GM21825 (cell line): ENCODE measurements at regions not wholly inside any gene's neighbourhood (a gene's known extent, or its start where the extent isn't known, plus 50 kb on each side); places are given as distances from the start of the nearest gene placed in this dataset.
A peak's percentile ranks its signal among the peaks of the same experiment; 100 is the strongest.

Experiments
- ATAC-seq: cut with Tn5 transposase; IDR thresholded peaks from one replicate; pipeline ENCODE4 v1.9.1; 2021; ENCODE audit warnings: mild to moderate bottlenecking, moderate library complexity; ENCODE audit not compliant: unreplicated experiment

DNA sequence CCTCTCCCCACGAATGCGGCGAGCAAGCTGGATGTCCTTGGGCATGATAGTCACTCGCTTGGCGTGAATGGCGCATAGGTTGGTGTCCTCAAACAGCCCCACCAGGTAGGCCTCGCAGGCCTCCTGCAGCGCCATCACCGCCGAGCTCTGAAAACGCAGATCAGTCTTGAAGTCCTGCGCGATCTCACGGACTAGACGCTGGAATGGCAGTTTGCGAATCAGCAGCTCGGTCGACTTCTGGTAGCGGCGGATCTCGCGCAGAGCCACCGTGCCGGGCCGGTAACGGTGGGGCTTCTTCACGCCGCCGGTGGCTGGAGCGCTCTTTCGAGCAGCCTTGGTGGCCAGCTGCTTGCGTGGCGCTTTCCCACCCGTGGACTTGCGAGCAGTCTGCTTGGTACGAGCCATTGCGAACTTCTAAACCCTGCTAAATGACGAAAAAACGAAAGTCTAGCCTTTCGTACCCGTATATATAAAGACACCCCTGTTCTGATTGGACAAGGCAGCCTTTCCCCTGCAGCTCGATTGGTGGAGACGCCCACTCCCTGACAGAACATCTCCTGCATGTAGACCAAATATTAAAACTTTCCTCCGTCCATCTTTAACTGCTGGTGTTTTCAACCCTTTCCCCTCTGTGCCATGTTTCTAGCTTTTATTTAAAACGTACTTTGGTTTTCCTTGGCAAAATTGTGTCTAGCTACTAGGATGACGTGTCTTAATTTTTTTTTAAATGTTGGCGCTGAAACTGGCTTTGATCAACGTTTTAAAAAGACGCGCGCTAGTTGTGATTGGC is 109.8 kb downstream of the HFE start:
- ATAC-seq, result no peak

GRCh38 chr6:26197636-26197932 is 110.4 kb downstream of the HFE start:
- no peak for ATAC-seq

DNA sequence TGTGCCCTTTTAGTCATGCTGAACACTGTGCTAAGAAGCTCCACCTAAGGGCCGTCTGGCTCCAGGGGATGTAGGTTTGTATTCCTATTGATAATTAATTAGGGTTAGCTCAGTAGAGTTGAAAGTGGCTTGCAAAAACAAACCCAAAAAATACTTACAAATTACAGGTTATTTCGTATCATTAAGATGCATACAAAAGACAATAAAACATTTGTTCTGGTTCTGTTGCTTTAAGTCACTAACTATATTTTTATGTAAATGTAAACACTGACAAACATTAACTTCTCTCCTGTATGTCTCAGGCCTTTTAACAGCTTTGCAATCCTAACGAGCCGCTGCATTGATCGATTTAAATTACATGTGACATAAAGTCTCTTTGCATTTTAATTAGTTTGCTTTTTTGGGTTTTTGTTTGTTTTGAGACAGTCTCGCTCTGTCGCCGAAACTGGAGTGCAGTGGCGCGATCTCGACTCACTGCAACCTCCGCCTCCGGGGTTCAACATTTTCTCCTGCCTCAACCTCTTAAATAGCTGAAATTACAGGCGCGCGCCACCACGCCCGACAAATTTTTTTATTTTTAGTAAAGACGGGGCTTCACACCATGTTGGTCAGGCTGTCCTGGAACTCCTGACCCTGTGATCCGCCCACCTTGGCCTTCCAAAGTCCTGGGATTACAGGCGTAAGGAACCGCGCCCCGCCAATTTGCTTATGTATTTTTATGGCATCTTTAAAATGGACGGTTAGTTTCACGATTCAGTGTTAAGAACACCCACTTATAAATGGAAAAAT is 110.9 kb downstream of the HFE start:
- ATAC-seq, result no peak

DNA sequence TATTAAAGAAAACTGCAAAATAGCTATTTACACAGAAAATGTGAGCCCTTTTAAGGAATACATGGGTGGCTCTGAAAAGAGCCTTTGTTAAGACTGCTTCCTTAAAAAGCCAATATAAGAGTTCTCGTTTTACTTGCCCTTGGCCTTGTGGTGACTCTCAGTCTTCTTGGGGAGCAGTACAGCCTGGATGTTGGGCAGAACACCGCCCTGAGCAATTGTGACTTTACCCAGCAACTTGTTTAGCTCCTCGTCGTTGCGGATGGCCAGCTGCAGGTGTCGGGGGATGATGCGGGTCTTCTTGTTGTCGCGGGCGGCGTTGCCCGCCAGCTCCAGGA is 111.5 kb downstream of the HFE start:
- ATAC-seq, result peak; percentile 2

DNA sequence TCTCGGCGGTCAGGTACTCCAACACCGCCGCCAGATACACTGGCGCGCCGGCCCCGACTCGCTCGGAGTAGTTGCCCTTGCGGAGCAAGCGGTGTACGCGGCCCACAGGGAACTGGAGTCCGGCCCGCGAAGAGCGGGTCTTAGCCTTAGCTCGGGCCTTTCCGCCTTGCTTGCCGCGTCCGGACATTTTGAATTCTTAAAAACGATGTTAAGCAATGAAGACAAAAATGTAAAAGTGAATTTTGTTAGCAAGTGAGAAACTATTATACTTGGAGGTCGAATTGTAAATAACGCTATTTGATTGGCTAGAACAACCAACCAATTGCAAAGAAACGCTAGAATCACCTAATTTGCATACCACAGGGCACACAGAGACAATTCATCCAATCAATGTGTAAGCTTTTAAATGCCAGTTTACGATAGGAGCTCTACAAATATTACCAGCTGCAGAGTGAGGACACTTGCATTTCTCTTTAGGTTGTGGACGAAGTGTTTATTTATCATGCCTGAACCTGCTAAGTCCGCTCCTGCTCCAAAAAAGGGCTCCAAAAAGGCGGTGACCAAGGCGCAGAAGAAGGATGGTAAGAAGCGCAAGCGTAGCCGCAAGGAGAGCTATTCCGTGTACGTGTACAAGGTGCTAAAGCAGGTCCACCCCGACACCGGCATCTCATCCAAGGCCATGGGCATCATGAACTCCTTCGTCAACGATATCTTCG is 112.0 kb downstream of the HFE start:
- ATAC-seq, result peak; percentile 40

DNA sequence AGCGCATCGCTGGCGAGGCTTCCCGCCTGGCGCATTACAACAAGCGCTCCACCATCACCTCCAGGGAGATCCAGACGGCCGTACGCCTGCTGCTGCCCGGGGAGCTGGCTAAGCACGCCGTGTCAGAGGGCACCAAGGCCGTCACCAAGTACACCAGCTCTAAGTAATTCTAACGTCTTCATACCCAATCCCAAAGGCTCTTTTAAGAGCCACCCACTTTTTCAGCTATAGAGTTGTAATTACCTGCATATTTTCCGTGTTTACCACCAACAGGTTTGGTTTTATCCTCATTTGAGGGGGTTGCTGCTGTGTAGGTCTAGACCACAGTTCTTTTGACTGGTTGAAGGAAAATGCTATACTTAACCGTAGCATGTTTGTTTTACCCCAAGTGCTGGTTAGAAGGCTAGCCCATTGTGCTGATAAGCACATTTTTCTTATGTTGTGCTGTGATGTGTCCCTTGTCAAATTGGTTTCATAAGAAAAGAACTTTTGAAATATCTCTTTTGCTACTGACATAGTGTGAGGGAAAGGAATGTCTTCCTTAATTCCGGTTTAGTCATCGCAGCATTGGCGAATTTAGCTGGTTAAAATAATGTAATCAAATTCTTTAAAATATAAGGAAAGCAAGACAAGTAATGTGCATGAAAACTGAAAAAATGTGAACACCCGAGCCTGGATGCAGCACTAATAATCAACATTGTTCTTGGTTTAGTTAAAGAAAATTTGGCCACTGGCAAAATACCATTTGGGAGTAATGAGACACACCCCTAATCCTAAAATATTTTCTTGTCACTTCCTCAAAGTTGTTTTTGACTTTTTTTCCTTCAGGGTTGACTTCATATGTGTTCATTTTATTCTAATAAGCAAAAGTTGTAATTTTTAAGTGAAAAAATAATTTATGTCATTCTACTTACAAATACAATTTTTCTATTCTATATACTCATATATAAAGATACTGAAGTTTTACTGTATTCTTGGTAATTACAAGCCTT is 112.8 kb downstream of the HFE start:
- ATAC-seq, result no peak

- ATAC-seq, result no peak
Measured at GRCh38 chr6:26200918-26201721, 113.9 kb downstream of the HFE start.

DNA sequence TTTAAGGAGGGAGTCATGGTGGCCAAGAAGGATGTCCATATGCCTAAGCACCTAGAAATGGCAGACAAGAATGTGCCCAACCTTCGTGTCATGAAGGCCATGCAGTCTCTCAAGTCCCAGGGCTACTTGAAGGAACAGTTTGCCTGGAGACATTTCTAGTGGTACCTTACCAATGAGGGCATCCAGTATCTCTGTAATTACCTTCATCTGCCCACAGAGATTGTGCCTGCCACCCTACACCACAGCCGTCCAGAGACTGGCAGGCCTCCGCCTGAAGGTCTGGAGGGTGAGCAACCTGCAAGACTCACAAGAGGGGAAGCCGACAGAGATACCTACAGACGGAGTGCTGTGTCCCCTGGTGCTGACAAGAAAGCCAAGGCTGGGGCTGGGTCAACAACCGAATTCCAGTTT is 115.0 kb downstream of the HFE start:
- no peak for ATAC-seq

- ATAC-seq, result no peak
Measured at GRCh38 chr6:26202811-26203583, 115.8 kb downstream of the HFE start.

GRCh38 chr6:26204332-26205160 is 117.3 kb downstream of the HFE start:
- peak; percentile 48 for ATAC-seq

GRCh38 chr6:26205161-26205624 is 118.0 kb downstream of the HFE start:
- no peak for ATAC-seq

DNA sequence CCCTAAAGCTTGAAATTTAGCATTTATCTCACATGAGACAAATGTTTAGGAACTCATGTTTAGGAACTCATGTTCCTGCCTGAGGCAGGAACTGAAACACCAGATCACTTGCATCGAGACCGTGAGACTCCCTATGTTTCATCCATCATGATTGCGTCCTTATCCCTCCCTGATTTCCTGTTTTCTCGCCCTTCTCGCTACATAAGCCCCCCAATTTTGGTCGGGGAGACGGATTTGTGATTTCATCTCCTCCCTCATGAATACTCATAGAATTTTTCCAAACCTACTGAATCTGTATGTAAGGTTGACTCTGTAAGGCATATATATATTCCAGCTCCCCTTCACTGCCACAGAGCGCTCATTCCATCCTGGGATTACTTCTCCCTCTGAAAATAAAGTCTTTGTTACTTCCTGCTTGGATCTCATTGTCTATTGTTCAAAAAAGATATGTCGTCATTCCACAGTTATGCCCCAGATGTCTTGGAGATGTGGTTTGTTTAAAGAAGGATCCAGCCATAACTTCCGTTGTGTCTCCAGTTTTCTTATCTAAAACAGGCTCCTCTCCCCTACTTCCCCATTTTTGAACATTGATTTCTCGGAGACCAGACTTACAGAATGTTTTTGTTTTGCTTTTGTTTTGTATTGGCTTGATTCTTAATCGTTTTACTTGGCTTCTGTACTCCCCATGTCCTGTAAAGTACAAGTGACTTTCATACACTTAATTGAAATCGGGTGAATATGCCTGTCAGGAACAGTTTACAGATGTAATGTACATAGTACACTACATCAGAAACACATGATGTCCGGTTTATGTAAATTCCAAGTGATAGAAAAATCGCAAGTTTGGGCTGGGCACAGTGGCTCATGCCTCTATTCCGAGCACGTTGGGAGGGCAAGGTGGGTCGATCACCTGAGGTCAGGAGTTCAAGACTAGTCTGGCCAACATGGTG is 118.7 kb downstream of the HFE start:
- no peak for ATAC-seq

DNA sequence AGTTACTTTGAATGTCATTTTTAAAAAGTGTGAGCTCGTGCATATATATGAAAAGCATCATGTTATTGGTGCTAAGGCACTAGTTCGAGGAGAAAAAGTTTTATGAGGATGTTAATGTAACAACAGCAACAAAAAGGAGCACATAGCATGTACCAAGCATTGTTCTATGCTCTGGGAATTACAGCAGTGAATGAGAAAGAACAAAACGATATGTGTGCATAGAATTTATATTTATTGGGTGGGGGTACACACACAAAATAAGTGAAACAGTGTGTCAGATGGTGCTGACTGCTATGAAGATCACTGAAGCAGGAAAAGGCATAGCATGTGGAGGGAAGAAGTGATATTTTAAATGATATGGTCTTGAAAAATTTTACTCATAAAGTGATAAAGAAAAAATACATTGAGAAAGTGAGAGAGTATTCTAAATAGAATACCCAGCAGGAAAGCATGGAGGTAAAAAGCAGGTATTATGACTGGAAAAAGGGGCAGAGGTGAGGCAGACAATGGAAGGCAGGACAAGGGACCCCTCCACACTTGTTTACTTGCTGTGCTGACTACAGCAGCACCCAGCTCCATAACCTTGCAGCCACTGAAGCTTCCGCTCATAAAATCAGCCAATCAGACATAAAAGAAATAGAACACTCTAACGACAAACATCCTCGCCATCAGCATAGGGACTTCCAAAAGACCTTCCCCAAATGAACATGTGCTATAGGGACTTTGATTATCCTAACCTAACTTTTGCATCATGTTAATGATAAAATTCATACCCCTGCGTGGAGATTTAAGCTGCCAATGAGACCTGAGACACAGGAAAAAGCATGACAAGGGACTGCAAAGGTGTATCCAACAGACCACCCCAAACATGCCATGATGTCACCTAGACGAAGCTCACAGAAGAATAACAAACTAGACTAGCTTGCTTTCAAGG is 119.9 kb downstream of the HFE start:
- no peak for ATAC-seq

GRCh38 chr6:26211963-26212362 is 124.7 kb downstream of the HFE start:
- ATAC-seq, result no peak

- no peak for ATAC-seq
Measured at GRCh38 chr6:26213334-26214075, 126.3 kb downstream of the HFE start.
